Breast epithelium (tissue), 3 donors: ENCODE measurements at regions not wholly inside any gene's neighbourhood (a gene's known extent, or its start where the extent isn't known, plus 50 kb on each side); places are given as distances from the start of the nearest gene placed in this dataset.

Experiments used
- CTCF ChIP-seq, 3 donors: fragments of 450-650 bp; IDR thresholded peaks; one replicate each; pipeline ENCODE4 v1.5.1; 2016 to 2017; ENCODE audit warnings: antibody characterized with exemption in 3 of 3, mild to moderate bottlenecking in 3 of 3, moderate library complexity in 3 of 3
- POLR2A ChIP-seq: fragments of 450-650 bp; IDR thresholded peaks from one replicate; pipeline ENCODE4 v1.6.1; 2016; ENCODE audit warnings: antibody characterized with exemption, mild to moderate bottlenecking, moderate library complexity
- POLR2AphosphoS5 ChIP-seq, 3 donors: sonication (generic); formaldehyde crosslinking; IDR thresholded peaks; one replicate each; pipeline ENCODE4 v1.6.1; 2017; ENCODE audit warnings: antibody characterized with exemption in 3 of 3

DNA sequence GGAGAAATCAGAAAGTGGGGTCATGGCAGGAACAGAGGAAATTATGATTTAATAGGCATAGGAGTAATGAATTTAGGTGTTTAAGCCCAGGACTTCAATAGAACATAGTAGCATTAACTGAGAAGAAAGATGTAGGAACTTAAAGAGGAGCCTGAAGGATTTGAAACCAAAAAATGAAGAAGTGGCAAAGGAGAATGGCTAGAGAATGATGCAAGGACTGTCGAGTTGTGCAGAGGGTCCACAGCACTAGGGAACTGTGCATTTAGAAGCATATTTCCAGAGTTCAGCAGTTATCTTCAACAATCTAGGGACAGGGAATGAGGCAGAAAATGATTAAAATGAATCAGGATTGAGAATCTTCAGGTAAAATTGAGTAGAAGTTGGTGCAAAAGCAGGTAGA is 328.1 kb upstream of the LYPLAL1 start:
- no peak for TF ChIP-seq CTCF (IDR thresholded peaks at IDR 0.05)
- no peak for TF ChIP-seq POLR2A
- TF ChIP-seq POLR2AphosphoS5 (IDR thresholded peaks at IDR 0.05) = no peak
